ENCODE measurements at regions not wholly inside any gene's neighbourhood (a gene's known extent, or its start where the extent isn't known, plus 50 kb on each side); places are given as distances from the start of the nearest gene placed in this dataset.

DNA sequence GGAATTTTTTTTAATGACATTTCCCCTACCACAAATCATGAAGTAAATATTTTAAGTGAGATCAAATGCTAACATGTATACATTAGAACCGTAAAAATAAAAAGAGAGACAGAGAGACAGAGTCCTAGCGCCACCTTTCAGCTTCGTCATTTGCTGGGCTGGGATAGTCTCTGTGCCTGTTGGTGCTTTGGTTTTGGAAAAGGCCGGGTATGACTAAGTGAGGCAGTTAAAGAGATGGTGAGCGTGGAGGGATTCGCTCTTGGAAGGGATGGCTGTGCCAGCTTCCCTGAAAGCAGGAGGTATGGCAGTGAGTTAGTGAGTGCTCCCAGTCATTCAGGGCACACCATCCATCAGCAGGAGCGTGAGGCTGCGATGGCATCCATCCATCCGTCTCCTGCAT, 729.6 kb upstream of the WWC1 start:
- H3K4me3 ChIP-seq (replicated peaks in 1 of 3), result no peak overlapping the region
- intact Hi-C loops (cut with DNase I), result no loop called here

GRCh38 chr5:167564275-167564674, 727.2 kb upstream of the WWC1 start:
- no peaks in the 10 kb centered on the region for H3K4me1 ChIP-seq
- no peaks in the 10 kb centered on the region for H3K9me3 ChIP-seq
- WGBS, 2 donors, result 82 to 95% methylated on average over 1 of the region's 1 CpG
- no peaks in the 10 kb centered on the region for H3K36me3 ChIP-seq
- no peaks in the 10 kb centered on the region for H3K27me3 ChIP-seq
- intact Hi-C loops (cut with DNase I), result no loop called here
- H3K4me3 ChIP-seq (replicated peaks in 1 of 3), result no peak overlapping the region
- no peak for TF ChIP-seq POLR2A (IDR thresholded peaks at IDR 0.05)
- TF ChIP-seq CTCF (IDR thresholded peaks at IDR 0.05), result no peak
- DNase-seq, result no peak
- no peak overlapping the region for H3K27ac ChIP-seq

More for the DNA sequence above, 729.6 kb upstream of the WWC1 start:
- Histone ChIP-seq H3K4me1 (no peaks in the 10 kb centered on the region), H3K9me3 (no peaks in the 10 kb centered on the region), H3K36me3 (no peaks in the 10 kb centered on the region), H3K27ac (no peak overlapping the region), H3K27me3 (no peaks in the 10 kb centered on the region)
- TF ChIP-seq CTCF (IDR thresholded peaks at IDR 0.05) (no peak), POLR2A (IDR thresholded peaks at IDR 0.05) (no peak)
- WGBS, 2 donors, result 87 to 94% methylated on average over 9 of the region's 9 CpGs
- no peak for DNase-seq

GRCh38 chr5:167565189-167565954, 726.1 kb upstream of the WWC1 start:
- Histone ChIP-seq H3K27me3 (no peaks in the 10 kb centered on the region), H3K9me3 (no peaks in the 10 kb centered on the region), H3K4me3 (replicated peaks in 1 of 3) (no peak overlapping the region), H3K4me1 (no peaks in the 10 kb centered on the region), H3K36me3 (no peaks in the 10 kb centered on the region), H3K27ac (no peak overlapping the region)
- no peak for TF ChIP-seq POLR2A (IDR thresholded peaks at IDR 0.05)
- TF ChIP-seq CTCF (IDR thresholded peaks at IDR 0.05), result peak in 3 of 6 experiments; percentile 34 to 50 (median 49)
- no peak for DNase-seq
- intact Hi-C loops (cut with DNase I), result no loop called here
- WGBS, 2 donors, result 89 to 91% methylated on average over 8 of the region's 8 CpGs

DNA sequence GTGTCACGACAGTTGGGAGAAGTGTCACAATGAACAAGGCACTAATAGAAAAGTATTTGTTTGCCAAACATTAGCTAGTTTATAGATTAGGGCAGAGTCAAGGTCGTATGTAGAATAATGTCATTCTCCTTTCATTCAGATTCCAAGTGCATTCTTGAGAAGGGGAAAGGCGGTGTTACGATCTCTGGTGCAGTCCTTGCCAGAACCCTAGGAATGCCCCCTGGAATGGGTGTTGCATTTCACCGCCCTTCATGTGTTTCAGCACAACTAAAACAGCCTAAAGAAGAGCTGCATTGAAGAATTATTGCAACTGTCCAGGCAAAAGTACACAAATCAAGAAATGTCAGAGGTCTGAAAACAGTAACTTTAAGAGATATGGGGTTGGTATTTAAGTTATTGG, 721.0 kb upstream of the WWC1 start:
- WGBS, 2 donors, result 82 to 83% methylated on average over 5 of the region's 5 CpGs
- DNase-seq, result no peak
- Histone ChIP-seq H3K27me3 (no peaks in the 10 kb centered on the region), H3K4me1 (peaks cover 0 to 4% of the 10 kb centered on the region in 2 donors), H3K9me3 (no peaks in the 10 kb centered on the region), H3K36me3 (no peaks in the 10 kb centered on the region), H3K27ac (no peak overlapping the region), H3K4me3 (replicated peaks in 1 of 3) (no peak overlapping the region)
- no peak for TF ChIP-seq POLR2A (IDR thresholded peaks at IDR 0.05)
- TF ChIP-seq CTCF (IDR thresholded peaks at IDR 0.05), result no peak
- intact Hi-C loops (cut with DNase I), result no loop called here

- no peak for TF ChIP-seq POLR2A (IDR thresholded peaks at IDR 0.05)
- no peak for TF ChIP-seq CTCF (IDR thresholded peaks at IDR 0.05)
- intact Hi-C loops (cut with DNase I), result no loop called here
- Histone ChIP-seq H3K27me3 (no peaks in the 10 kb centered on the region), H3K4me3 (replicated peaks in 1 of 3) (no peak overlapping the region), H3K4me1 (peaks cover 0 to 4% of the 10 kb centered on the region in 2 donors), H3K36me3 (no peaks in the 10 kb centered on the region), H3K27ac (no peak overlapping the region), H3K9me3 (no peaks in the 10 kb centered on the region)
- WGBS, 2 donors, result 77 to 91% methylated on average over 3 of the region's 3 CpGs
- DNase-seq, result no peak
Measured at GRCh38 chr5:167571824-167572223, 719.6 kb upstream of the WWC1 start.

Measured in thyroid gland (tissue), 4 donors.